ENCODE measurements at regions not wholly inside any gene's neighbourhood (a gene's known extent, or its start where the extent isn't known, plus 50 kb on each side); places are given as distances from the start of the nearest gene placed in this dataset.

- Mint-ChIP-seq H3K27me3 (ENCODE audit: low read depth) (no peaks in the 10 kb centered on the region), H3K36me3 (ENCODE audit: low read depth) (no peaks in the 10 kb centered on the region), H3K4me1 (no peaks in the 10 kb centered on the region), H3K4me3 (no peak overlapping the region), H3K9me3 (no peaks in the 10 kb centered on the region), H3K27ac (no peak overlapping the region)
- TF ChIP-seq, protein P1, sequence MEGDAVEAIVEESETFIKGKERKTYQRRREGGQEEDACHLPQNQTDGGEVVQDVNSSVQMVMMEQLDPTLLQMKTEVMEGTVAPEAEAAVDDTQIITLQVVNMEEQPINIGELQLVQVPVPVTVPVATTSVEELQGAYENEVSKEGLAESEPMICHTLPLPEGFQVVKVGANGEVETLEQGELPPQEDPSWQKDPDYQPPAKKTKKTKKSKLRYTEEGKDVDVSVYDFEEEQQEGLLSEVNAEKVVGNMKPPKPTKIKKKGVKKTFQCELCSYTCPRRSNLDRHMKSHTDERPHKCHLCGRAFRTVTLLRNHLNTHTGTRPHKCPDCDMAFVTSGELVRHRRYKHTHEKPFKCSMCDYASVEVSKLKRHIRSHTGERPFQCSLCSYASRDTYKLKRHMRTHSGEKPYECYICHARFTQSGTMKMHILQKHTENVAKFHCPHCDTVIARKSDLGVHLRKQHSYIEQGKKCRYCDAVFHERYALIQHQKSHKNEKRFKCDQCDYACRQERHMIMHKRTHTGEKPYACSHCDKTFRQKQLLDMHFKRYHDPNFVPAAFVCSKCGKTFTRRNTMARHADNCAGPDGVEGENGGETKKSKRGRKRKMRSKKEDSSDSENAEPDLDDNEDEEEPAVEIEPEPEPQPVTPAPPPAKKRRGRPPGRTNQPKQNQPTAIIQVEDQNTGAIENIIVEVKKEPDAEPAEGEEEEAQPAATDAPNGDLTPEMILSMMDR (IDR thresholded peaks at IDR 0.05; ENCODE audit: unreplicated experiment in 3 of 3) = no peak
Measured at GRCh38 chr4:96844858-96845490, 1005.1 kb downstream of the PDHA2 start.

- Mint-ChIP-seq H3K9me3 (no peaks in the 10 kb centered on the region), H3K4me3 (no peak overlapping the region), H3K4me1 (no peaks in the 10 kb centered on the region), H3K36me3 (ENCODE audit: low read depth) (no peaks in the 10 kb centered on the region), H3K27ac (no peak overlapping the region), H3K27me3 (ENCODE audit: low read depth) (no peaks in the 10 kb centered on the region)
- TF ChIP-seq, protein P1 (IDR thresholded peaks at IDR 0.05; ENCODE audit: unreplicated experiment in 3 of 3) = no peak
Measured at GRCh38 chr4:96845819-96846218, 1005.9 kb downstream of the PDHA2 start.

GRCh38 chr4:96874657-96875056 is 1034.8 kb downstream of the PDHA2 start:
- Mint-ChIP-seq H3K36me3 (ENCODE audit: low read depth) (no peaks in the 10 kb centered on the region), H3K27ac (no peak overlapping the region), H3K9me3 (peaks cover 17% of the 10 kb centered on the region), H3K27me3 (ENCODE audit: low read depth) (no peaks in the 10 kb centered on the region), H3K4me3 (no peak overlapping the region), H3K4me1 (no peaks in the 10 kb centered on the region)
- TF ChIP-seq, protein P1 (IDR thresholded peaks at IDR 0.05; ENCODE audit: unreplicated experiment in 3 of 3) = no peak

GRCh38 chr4:96879527-96879926 is 1039.6 kb downstream of the PDHA2 start:
- H3K4me1 Mint-ChIP-seq = no peaks in the 10 kb centered on the region
- no peaks in the 10 kb centered on the region for H3K36me3 Mint-ChIP-seq (ENCODE audit: low read depth)
- H3K4me3 Mint-ChIP-seq = no peak overlapping the region
- H3K9me3 Mint-ChIP-seq = peaks cover 18% of the 10 kb centered on the region
- TF ChIP-seq, protein P1 (IDR thresholded peaks at IDR 0.05; ENCODE audit: unreplicated experiment in 3 of 3) = no peak
- no peaks in the 10 kb centered on the region for H3K27me3 Mint-ChIP-seq (ENCODE audit: low read depth)
- H3K27ac Mint-ChIP-seq = no peak overlapping the region

GRCh38 chr4:96887857-96888256 is 1048.0 kb downstream of the PDHA2 start:
- Mint-ChIP-seq H3K36me3 (ENCODE audit: low read depth) (no peaks in the 10 kb centered on the region), H3K4me3 (no peak overlapping the region), H3K4me1 (no peaks in the 10 kb centered on the region), H3K27me3 (ENCODE audit: low read depth) (no peaks in the 10 kb centered on the region), H3K9me3 (no peaks in the 10 kb centered on the region), H3K27ac (no peak overlapping the region)
- TF ChIP-seq, protein P1 (IDR thresholded peaks at IDR 0.05; ENCODE audit: unreplicated experiment in 3 of 3) = no peak

DNA sequence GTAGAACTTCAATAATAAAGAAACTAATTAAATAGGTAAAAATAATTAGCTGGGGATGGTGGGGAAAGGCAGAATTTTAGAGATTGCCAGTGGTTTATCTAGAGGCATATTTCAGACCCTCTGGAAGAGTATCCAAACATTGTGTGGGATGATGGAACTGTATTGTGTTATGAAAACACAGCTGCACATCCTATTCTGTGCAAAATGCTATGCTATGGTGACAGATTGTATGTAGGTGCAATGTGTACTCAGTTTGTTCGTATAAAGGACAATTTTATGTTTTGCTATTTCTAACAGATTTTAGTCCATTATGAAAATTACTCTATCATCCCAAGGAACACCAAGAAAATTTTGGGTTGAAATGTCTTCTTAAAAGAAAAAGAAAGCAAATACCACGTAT is 1054.7 kb downstream of the PDHA2 start:
- Mint-ChIP-seq H3K27me3 (ENCODE audit: low read depth) (no peaks in the 10 kb centered on the region), H3K4me3 (no peak overlapping the region), H3K27ac (no peak overlapping the region), H3K9me3 (no peaks in the 10 kb centered on the region), H3K36me3 (ENCODE audit: low read depth) (no peaks in the 10 kb centered on the region), H3K4me1 (no peaks in the 10 kb centered on the region)
- TF ChIP-seq, protein P1 (IDR thresholded peaks at IDR 0.05; ENCODE audit: unreplicated experiment in 3 of 3) = no peak
